Mesenteric fat pad (tissue), 1 donor: ENCODE measurements at regions not wholly inside any gene's neighbourhood (a gene's known extent, or its start where the extent isn't known, plus 50 kb on each side); places are given as distances from the start of the nearest gene placed in this dataset.
A peak's percentile ranks its signal among the peaks of the same experiment; 100 is the strongest.

Experiments used
- DNase-seq: peaks from one replicate; pipeline ENCODE4 v3.0.0-alpha.2; 2020; ENCODE audit warnings: low spot score
- donor health status: DM: yes; HTN: yes; CAD: no.

DNA sequence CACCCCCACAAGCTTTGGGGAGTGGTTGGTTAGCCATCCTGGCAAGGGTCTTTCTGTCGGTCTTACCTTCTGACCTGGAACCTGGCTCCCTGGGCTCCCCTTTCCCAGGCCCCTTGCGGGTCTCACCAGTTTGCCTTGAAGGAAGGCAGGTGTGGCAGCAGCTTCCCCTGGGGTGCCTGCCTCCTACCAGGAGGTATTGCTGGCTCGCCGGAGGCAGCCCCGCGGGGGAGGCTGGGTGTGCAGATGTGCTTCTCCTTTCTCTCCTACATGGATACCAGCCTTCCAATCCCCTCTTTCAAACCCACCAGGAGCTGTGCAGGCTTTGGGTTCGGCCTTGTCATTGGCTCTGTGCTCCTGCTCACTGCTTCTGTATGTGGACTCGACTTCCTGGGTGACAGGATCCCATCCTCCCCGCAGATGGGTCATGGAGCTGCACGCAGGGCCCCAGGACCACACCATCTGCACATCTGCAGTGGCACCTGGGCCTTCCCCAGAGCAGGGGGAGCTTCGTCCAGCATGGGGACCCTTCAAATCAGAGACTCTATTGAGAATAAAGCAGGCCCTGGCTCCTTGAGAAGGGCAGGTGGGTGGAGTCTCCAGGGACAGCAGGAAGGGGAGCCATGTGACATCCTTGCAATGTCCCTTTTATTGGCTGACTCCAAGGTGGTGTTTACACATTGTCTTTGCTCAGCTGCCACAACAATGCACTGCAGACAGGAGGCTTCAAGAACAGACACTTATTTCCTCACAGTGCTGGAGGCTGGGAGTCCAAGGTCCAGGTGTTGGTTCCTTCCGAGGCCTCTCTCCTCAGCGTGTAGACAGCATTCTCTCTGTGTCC is 592.0 kb downstream of the BRD1 start:
- DNase-seq = peak; percentile 62

DNA sequence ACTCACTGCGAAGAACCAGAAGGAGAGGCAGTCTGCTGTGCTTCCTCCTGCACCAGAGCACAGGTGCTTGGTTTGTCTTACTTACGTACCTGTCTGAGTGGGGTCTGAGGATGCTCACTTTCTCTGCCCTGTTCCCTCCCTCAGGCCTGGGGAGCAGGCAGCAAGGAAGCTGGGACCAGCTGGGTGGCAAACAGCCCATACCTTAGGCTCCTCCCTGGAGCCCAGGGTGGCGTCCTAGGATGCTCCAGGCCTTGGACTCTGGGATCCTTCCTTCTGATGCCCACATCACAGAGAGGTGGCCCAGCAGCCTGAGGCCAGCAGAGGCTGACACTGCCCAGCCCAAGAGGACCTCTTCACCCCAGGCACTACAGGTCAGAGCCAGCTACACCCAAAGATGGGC is 593.2 kb downstream of the BRD1 start:
- DNase-seq = peak; percentile 62

DNA sequence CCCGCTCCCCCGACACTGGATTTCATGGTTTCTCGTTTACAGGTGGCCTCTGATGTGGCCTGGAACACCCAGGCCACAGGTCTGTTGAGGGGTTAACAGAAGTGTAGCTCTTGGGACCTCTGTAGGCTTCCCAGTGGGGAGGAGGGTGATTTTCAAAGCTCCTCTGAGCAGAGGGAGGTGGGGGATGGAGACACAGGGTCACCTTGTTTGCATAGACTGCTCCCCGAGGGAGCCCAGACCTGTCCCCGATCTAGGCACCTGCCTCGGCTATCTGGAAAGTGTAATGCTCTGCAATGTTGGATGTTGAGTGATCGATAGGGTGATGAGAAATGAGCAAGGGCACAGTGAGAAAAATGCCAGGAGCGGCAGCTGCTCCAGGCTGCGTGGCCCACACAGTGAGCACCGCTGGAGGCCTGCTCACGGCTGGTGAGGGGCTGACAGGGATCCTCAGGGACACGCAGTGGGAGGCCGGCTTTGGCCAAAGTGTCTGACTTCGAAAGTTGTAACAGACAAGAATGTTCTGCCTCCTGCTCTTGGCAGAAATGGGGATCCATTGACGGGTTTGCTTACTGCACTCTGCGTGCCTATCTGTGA is 594.1 kb downstream of the BRD1 start:
- DNase-seq = peak; percentile 79

DNA sequence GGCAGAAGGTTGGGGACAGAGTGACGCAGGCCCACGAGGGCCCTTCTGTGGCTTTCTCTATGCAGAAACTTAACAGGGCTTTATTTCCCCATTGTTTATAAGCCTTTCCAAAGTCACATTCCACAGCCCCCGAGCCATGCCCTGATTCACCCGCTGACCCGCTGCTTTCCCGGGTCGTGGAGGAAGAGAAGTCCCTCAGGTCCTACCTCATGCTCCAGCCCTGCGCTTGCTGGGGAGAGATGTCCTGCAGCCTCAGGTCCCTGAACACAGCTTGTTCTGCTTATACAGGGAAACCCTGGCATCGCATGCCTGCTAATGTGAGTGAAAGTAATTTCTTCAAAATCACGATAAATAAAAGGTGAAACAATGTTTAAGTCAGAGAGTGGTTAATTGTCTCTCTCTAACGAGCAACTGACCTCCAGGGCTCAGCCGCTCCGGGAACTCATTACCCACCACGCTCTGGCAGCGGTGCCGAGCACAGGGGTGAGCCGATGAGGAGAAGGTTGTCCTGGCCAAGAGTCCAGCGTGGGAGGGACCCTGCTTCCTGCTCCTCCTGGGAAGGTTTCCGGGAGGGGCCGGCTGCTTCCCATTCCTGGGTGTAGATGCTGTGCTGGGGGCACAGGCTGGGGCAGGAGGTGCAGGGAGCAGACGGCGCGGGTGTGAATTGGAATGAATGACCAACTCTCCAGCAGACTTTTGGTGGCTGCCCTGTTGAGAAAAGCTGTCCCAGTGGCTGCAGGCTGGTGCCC is 595.2 kb downstream of the BRD1 start:
- peak; percentile 72 for DNase-seq

DNA sequence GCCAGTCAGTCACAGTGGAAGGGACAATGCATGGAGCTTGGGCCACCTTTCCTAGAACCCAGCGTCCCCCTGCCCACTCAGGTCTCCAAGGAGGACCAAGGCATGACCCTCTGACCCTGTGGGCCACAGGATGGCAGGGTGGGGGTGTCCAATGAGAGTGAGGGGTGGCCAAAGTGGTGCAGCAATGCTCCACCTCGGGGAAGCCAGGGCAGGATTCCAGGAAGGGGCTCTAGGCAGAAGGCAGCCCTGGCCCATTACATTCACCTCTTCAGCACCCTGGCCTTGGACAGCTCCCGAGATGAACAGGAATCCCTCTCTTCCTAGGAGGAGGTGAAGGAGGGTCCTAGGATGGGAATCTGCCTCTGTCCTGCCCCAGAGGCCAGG is 597.5 kb downstream of the BRD1 start:
- peak; percentile 47 for DNase-seq

DNA sequence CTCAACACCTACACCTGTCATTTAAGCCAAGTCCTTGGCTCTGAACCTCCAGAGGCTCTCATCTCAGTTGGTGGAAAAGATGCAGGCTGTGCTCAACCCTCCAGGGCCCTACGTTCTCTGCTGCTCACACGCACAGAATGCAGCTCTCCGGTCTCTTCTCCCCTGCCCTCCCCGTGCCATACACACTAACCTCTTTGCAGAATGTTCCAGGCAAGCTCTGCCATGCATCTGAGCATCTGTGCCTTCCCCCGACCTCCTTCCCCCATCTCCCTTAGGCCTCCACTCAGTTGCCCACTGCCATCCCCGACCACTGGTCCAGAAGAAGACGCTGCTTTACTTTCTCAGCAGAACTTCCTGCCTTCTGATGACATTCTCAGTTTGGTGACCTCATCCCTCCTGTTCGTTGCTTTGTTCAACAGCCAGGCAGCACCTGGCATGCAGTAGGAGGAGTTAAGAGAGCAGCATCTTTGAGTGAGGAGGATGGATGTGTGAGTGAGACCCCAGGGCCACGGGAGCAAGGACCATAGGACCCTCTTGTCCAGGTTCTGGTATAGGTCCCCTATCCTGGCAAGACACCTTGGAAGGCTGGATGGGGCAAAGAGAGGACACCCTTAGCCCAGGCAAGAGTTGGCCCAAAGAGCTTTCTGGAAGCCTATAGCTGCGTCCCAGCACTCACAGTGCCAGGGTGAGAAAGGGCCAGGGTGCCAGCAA is 598.0 kb downstream of the BRD1 start:
- peak; percentile 51 for DNase-seq

DNA sequence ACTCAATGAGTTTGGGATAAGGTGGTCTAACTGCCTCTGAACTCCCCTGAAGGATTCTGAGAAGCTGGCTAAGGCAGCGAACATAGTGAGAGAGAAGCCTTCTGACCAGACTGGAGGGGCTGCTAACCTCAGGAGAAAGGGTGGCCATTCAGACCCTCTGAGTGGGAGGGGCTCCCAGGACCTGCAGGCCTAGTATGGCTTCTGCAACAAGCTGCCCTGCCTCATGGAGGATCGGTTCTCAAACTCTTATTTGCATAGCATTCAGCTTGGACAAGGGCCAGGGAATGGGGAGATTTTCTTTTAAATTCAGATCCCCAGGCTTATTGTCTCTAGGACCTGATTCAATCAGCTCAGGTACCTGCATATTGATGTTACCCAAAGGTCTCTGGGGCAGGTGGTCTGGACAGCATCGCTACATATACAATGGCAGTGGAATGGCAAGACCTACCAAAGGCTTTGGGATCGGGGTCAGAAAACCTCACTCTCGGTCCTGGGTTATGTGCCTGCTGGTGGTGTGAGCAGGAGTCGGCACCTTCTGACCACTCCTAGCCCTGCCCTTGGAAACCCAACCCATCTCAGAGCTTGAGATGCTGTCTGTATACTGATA is 599.1 kb downstream of the BRD1 start:
- DNase-seq = no peak

DNA sequence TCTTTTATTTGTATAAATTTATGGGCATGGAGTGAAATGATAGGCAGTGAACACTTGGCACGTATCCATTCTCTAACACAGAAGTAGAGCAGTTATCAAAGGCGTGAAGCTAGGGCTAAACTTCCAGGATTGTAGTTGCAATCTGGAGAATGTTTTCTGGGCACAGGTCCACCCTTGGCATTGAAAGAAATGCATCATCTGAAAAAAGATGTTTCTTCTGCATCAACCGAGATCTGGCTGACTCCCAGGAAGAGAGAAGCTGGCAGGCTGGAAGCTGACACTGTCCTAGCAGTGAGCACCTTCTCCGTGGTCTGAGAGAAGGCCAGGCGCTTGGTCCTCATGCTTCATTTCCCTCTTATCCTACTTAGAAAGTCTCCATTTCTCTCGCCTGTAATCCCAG is 600.0 kb downstream of the BRD1 start:
- no peak for DNase-seq

DNA sequence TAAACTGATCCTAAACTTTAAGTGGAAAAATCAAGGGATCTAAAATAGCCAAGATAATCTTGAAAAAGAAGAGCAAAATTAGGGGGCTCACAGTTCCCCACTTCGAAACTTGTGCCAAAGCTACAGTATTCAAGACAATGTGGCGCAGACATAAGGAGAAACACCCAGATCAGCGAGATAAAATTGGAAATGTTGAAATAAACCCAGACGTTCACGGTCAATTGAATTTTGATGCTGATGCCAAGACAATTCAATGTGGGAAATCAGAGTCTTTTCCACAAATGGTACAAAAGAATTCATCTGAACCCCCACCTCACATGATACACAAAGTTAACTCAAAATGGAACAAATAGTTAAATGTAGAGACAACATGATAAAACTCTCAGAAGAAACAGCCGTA is 601.6 kb downstream of the BRD1 start:
- no peak for DNase-seq

DNA sequence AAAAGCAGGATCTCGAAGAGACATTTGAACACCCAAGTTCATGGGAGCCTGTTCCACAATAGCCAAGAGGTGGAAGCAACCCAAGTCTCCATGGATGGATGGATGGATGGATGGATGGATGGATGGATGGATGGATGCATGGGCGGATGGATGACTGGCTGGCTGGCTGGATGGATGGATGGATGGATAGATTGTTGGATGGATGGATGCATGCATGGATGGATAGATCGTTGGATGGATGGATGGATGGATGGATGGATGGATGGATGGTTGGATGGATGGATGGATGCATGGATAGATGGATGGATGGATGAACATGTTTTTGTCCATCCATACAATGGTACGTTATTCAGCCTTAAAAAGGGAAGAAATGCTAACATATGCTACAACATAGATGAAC is 603.4 kb downstream of the BRD1 start:
- DNase-seq = no peak

DNA sequence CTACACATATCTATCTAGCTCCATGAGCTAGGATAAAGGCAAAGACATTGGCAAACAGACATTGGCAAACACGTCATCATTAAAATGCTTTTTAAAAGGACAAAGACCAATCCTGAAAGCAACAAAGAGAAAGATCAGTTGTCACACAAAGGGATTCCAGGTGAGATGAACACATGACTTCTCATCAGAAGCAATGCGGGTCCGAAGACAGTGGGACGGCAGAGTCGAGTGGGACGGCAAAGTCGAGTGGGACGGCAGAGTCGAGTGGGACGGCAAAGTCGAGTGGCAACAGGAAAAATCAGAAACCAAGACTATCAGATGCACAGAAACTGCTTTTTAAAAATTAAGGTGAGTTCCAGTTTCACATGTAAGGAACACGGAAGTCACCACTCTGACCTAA is 609.5 kb downstream of the BRD1 start:
- peak; percentile 71 for DNase-seq

DNA sequence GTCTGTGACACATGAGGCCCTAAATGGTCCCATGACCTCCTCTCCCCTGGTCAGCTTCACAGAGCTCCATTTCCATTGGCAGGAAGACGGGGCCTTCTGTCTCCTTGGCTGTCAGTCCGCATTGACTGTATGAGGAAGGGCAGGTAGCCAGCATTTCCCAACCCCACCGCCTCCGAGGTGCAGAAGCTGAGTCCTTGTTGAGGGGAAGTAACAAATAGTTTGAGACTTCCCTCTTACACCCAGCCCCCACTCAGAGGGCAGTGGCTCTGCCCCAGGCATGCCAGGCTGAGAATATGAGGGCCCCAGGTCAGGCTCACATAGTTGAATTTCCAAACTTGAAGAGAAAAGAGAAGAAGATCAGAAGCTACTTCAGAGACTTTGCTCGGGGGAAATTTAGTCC is 611.1 kb downstream of the BRD1 start:
- peak; percentile 82 for DNase-seq

DNA sequence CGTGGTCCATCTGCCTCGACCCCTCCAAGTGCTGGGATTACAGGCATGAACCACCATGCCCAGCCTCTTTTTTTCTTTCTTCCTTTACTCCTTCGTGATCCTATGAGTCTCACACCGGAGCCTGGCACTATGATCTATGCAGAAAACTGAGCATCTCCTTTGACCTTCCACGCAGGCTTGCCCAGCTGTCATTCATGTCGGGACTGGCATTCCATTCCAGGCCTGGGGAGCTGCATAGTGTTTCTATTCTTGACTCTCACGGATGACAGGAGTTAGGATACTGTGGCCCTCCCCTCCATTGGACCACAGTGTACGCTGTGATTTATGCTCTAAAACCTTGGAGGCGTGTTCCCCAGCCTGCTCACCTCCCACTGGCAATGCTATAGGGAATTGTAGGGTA is 611.8 kb downstream of the BRD1 start:
- DNase-seq = peak; percentile 16

DNA sequence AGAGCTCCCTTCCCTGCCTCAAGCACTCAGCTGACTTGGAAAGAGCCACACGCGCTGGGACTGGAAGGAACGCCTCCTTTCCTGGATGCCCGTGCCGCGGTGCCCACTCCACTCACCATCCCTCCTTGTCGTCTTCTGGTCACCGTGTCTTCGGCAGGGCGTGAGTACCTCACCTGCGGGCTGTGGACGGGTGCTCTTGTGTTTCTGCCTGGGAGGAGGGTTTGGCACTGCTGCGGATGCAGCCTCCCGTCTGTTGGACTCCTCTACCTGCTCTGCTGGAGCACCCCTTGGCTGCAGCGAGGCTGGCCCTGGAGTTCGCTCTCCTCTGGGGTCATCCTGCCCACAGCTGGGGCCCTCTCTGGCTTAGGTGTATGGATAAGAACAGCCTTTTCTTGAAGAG is 612.7 kb downstream of the BRD1 start:
- peak; percentile 71 for DNase-seq

DNA sequence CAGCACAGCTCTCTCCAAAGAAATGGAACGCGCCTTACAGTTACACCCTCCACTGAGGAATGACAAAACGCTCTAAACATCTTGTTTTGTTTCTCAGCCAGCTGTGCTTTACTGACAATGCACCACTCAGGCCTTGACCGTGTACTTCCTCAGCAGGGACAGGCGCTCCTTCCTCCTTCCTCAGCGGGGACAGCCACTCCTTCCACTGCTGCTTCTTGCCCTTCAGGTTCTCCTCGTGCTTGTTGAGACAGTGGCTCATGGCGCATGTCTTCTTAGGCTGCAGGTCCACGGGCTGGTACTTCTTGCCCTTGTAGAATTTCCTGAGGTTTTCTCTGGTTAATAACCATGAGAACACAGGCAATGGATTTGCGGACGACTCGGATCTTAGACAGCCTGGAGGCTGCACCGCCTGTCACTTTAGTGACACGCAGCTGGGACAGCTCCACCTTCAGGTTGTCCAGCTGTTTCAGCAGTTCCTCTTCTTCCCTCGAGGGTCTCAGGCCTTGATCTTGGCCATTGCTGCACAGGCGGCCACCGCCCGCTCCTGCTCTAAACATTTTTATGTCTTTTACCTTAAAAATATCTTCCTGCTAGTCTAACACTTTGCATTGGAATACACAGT is 613.8 kb downstream of the BRD1 start:
- DNase-seq = peak; percentile 72

DNA sequence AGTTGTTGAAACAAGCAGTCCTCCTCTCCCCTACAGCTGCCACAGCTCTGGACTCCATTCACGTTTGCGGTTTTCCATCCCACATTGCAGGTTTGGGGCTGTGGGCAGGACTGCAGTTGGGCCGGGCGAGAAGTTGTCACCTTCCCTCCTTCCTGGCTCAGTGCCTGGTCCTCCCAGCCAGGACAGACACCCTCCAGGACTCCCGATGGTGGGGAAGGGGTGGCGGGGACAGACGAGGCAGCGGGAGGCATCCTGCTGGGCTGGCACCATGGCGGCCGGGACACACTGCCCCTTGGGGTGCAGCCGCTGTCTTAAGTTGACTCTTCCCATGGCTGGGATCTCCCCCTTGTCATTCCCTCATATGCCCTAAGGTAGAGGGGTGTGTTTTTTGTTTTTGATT is 615.2 kb downstream of the BRD1 start:
- DNase-seq = peak; percentile 55

DNA sequence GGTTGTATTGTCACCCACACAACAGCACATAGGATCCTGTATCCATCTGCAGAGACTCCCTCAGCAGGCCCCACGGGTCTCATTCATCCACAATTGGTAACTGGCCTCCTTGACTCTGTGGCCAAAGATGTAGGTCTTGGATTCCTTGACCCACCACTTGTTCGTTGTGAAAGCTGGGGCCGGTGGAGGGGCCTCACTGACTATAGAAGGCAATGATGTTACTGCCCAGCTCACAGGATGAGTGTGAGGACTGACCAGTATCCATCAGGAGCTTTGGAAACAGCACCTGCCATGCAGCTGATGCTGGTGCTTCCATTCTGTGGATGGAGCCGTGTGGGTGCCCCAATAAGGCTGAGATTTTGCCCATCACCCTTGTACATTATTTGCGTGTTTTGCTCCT is 615.7 kb downstream of the BRD1 start:
- peak; percentile 53 for DNase-seq

DNA sequence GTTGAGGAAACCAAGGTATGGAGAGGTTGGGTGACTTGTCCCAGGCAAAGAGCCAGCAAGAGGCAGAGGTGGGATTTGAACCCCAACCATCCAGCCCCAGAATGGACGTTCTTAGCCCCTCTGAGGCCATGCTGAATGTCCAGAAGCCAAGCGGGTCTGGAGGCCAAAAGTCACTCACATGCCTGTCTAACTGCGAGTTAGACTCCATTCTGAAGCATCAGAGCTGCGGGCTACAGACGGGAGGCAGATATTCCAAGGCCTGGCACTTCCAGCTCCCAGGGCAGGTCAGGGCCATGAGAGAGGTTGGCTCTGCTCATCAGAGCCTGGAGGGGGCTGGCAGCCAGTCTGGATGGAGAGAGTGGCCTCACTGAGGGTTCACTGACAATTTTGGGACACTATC is 616.5 kb downstream of the BRD1 start:
- DNase-seq = peak; percentile 80

DNA sequence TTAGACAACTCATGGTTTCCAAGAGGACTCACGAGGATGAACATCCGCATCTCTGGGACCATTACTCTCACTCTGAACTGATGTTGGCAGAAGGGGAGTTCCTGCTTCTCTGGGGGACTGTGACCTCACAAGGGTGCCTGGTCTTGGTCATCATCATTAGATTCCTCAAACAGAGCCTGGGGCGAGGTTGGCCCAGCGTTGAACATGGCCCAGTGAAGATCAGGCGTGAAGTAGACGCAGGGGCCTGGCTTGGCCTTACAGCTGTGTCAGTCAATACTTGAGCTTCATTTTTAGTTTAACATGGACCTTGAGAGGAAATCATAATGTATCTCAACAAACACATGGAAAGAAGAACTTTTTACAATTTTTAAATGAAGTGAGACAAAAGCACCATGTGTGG is 617.1 kb downstream of the BRD1 start:
- DNase-seq = peak; percentile 45

DNA sequence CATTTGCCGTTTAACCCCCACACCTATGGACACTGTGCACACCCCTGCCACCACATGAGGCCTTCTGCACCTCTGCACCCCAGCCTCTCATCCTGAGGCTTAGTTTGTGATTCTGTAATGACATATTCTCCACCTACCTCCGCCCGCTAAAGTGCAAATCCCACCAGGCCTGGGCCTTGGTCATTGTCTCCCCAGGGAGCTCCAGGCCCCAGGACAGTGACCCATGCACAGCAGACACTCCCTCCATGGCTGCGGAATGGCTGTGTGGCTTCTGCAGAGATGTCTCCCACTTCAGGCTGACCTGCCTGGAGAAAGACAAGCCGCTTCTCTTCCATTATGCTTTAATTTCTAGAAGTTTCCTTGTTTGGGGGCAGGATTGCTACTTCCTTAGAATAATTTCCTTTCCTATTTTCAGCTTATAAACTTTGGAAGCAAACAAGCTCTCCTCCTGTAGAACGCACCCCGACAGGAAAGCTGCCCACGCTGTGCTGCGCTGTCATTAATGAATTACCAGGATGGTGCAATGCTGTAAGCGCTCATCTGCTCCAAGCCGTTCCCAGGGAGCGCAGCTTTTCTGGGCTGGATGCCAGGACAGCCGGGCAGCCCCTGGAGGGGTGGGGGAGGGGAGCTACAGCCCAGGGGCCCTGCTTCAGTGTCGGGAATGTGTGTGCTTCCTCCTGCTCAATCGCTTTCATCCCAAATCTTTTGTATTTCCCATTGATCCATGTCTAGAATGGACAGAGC is 618.0 kb downstream of the BRD1 start:
- DNase-seq = peak; percentile 84
